Peyer's patch (tissue), 4 donors: ENCODE measurements at regions not wholly inside any gene's neighbourhood (a gene's known extent, or its start where the extent isn't known, plus 50 kb on each side); places are given as distances from the start of the nearest gene placed in this dataset.

Experiments used
- DNase-seq, 3 donors: peaks; one replicate each; pipeline ENCODE4 v3.0.0-alpha.2; 2017 to 2019
- H3K27ac ChIP-seq, 4 donors: fragments of 200-600 bp; sonication (generic); one replicate each; pipeline ENCODE4 v1.5.1; 2016 to 2019
- H3K27me3 ChIP-seq, 2 donors: fragments of 200-600 bp; sonication (generic); one replicate each; pipeline ENCODE4 v1.5.1; 2019
- H3K36me3 ChIP-seq, 3 donors: fragments of 200-600 bp; sonication (generic); one replicate each; pipeline ENCODE4 v1.5.1; 2016 to 2019
- H3K4me1 ChIP-seq, 4 donors: fragments of 200-600 bp; sonication (generic); one replicate each; pipeline ENCODE4 v1.5.1; 2016 to 2019
- H3K4me3 ChIP-seq, 4 donors: fragments of 200-600 bp; sonication (generic); 1 replicate in 3 of 4; 2 replicates in 1 of 4; pipeline ENCODE4 v1.5.1; 2016 to 2019; ENCODE audit warnings: mild to moderate bottlenecking in 1 of 4
- H3K9me3 ChIP-seq, 4 donors: fragments of 200-600 bp; sonication (generic); one replicate each; pipeline ENCODE4 v1.5.1; 2016 to 2019; ENCODE audit warnings: mild to moderate bottlenecking in 1 of 4
- POLR2A ChIP-seq, 2 donors: fragments of 450-650 bp; IDR thresholded peaks; one replicate each; pipeline ENCODE4 v1.5.1; 2017; ENCODE audit warnings: antibody characterized with exemption in 2 of 2, mild to moderate bottlenecking in 2 of 2, moderate library complexity in 2 of 2
- TF ChIP-seq, protein P1 (sequence below), 6 experiments: fragments of 450-650 bp in 4 of 6; fragments of 200-600 bp in 2 of 6; sonication (generic) in 1 of 6; IDR thresholded peaks; one replicate each; pipeline ENCODE4 v1.5.1; 2017 to 2019; ENCODE audit warnings: antibody characterized with exemption in 6 of 6, mild to moderate bottlenecking in 3 of 6, moderate library complexity in 1 of 6

DNA sequence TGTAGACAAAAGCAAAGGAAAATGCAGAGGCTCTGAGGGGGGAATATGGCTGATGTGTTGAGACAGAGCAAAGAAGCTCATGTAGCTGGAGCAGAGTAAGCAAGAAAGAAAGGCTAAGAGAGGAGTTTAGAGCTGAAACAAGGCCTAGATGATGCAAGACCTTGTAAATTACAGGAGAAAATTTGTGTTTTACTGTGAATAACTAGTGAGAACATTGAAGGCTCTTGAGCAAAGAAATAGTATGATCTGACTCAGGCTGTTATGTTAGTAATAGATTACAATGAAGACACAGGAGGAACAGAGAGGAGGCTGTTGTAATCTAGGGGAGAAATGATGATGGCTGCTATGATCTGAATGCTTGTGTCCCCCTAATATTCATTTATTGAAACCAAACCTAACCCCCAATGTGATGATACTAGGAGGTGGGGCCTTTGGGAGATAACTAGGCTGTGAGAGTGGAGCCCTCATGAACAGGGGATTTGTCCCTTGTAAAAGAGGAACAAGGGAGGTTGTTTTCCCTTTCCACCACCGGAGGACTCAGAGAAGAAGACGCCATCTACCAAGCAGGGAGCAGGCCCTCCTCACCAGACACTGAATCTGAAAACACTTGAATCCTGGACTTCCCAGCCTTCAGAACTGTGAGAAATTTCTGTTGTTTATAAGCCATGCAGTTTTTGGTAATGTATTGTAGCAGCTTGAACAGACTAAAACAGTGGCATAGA lies 394.9 kb downstream of the HTR7 start:
- no peak for DNase-seq
- H3K4me3 ChIP-seq = no peak overlapping the region
- no peaks in the 10 kb centered on the region for H3K4me1 ChIP-seq
- no peak overlapping the region for H3K27ac ChIP-seq
- H3K27me3 ChIP-seq = no peaks in the 10 kb centered on the region
- H3K36me3 ChIP-seq = no peaks in the 10 kb centered on the region
- TF ChIP-seq, protein P1, sequence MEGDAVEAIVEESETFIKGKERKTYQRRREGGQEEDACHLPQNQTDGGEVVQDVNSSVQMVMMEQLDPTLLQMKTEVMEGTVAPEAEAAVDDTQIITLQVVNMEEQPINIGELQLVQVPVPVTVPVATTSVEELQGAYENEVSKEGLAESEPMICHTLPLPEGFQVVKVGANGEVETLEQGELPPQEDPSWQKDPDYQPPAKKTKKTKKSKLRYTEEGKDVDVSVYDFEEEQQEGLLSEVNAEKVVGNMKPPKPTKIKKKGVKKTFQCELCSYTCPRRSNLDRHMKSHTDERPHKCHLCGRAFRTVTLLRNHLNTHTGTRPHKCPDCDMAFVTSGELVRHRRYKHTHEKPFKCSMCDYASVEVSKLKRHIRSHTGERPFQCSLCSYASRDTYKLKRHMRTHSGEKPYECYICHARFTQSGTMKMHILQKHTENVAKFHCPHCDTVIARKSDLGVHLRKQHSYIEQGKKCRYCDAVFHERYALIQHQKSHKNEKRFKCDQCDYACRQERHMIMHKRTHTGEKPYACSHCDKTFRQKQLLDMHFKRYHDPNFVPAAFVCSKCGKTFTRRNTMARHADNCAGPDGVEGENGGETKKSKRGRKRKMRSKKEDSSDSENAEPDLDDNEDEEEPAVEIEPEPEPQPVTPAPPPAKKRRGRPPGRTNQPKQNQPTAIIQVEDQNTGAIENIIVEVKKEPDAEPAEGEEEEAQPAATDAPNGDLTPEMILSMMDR (IDR thresholded peaks at IDR 0.05) = no peak
- TF ChIP-seq POLR2A (IDR thresholded peaks at IDR 0.05) = no peak
- no peaks in the 10 kb centered on the region for H3K9me3 ChIP-seq

DNA sequence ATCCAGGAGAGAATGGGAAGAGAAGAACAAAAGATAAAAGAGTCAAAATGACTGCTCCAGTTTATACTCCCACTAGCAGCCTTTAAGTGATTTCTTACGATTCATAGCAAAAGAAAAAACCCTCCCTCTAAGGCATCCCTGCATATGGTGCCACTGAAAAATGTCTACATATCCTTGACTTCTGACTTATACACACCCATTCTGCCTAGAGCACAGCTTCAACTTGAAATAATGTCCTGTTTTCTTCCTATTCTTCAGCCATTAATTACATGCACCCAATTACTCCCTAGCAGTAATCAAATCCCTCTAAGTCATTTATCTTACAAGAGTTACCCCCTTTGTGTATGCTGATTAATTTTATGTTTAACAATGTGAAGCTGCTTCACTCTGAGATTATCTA lies 393.5 kb downstream of the HTR7 start:
- no peaks in the 10 kb centered on the region for H3K27me3 ChIP-seq
- no peak for DNase-seq
- no peaks in the 10 kb centered on the region for H3K9me3 ChIP-seq
- H3K36me3 ChIP-seq = no peaks in the 10 kb centered on the region
- H3K4me1 ChIP-seq = no peaks in the 10 kb centered on the region
- H3K4me3 ChIP-seq = no peak overlapping the region
- no peak overlapping the region for H3K27ac ChIP-seq
- TF ChIP-seq POLR2A (IDR thresholded peaks at IDR 0.05) = no peak
- TF ChIP-seq, protein P1 (IDR thresholded peaks at IDR 0.05) = no peak

DNA sequence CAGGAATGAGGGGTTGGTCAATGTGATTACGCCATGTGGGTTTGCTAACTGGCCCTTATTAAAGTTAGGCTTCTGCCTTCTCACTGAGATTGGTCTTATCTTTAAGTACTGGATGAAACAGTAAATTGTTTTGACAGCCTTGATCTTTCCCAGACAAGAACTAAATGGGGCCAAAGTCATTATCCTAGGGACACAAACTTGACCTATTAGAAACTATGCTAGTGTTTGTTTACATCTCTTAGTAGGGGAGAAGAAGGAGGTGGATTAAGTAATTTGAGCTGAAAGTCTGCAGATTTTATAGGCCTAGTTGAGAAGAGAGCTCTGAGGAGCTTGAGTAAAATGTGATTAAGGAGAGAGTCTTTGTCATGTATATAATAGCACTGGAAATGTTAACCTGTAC lies 386.9 kb downstream of the HTR7 start:
- no peaks in the 10 kb centered on the region for H3K27me3 ChIP-seq
- H3K4me1 ChIP-seq = no peaks in the 10 kb centered on the region
- DNase-seq = no peak
- no peak for TF ChIP-seq POLR2A (IDR thresholded peaks at IDR 0.05)
- TF ChIP-seq, protein P1 (IDR thresholded peaks at IDR 0.05) = no peak
- no peak overlapping the region for H3K4me3 ChIP-seq
- no peaks in the 10 kb centered on the region for H3K36me3 ChIP-seq
- H3K9me3 ChIP-seq = no peaks in the 10 kb centered on the region
- no peak overlapping the region for H3K27ac ChIP-seq

DNA sequence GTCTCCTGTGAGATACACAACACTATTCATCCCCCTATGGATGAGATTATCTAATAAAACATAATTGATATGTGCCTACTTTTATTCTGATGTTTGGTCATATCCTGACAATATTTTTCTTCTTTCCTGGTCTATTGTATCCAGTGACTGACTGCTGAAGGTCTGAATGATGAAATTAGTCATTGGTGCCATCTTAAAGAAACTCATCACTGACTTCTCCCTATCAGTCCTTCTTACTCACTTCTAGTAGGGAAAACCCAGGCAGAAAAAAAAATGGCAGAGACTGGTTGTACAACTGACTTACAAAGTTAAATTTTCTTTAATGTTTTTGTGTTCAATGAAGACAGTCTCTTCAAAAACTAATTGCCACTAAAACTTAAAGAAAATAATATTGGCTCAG lies 377.4 kb downstream of the HTR7 start:
- Histone ChIP-seq H3K36me3 (no peaks in the 10 kb centered on the region), H3K27me3 (no peaks in the 10 kb centered on the region), H3K4me3 (no peak overlapping the region), H3K4me1 (no peaks in the 10 kb centered on the region), H3K27ac (no peak overlapping the region), H3K9me3 (no peaks in the 10 kb centered on the region)
- DNase-seq = no peak
- TF ChIP-seq, protein P1 (IDR thresholded peaks at IDR 0.05) = no peak
- TF ChIP-seq POLR2A (IDR thresholded peaks at IDR 0.05) = no peak

DNA sequence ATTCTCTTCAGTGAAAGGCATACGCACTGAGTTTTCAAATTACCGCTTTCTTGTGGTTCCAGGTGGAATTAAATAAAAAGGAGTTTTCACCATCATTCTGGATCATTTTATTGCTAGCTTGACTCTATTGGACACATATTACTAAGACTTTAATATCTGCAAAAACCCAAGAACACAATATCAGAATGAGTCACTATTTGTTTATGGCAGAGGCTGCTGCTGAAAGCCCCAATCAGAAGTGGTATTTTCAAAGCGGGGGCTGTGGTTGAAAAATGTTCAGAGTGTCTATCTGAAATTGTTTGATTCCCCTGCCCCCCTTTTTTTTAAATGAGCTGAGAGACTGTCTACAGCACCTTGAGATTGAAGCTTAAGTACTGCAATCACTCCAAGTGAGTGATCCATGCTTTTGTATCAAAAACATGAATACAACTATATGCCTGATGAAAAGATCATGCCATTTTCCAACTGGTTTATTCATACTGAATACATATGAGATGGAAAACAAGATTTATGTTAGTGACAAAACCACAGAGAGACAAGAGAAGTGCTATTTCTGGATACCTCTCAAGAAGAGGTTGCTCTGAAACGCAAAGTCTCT lies 376.4 kb downstream of the HTR7 start:
- Histone ChIP-seq H3K9me3 (no peaks in the 10 kb centered on the region), H3K4me3 (no peak overlapping the region), H3K27ac (no peak overlapping the region), H3K36me3 (no peaks in the 10 kb centered on the region), H3K27me3 (no peaks in the 10 kb centered on the region), H3K4me1 (no peaks in the 10 kb centered on the region)
- TF ChIP-seq, protein P1 (IDR thresholded peaks at IDR 0.05) = no peak
- TF ChIP-seq POLR2A (IDR thresholded peaks at IDR 0.05) = no peak
- no peak for DNase-seq
